Transverse colon (tissue), 3 donors: ENCODE measurements at regions not wholly inside any gene's neighbourhood (a gene's known extent, or its start where the extent isn't known, plus 50 kb on each side); places are given as distances from the start of the nearest gene placed in this dataset.

ENCODE experiments used
- CTCF ChIP-seq, 5 experiments: fragments of 200-600 bp in 3 of 5; fragments of 450-650 bp in 2 of 5; sonication (generic) in 3 of 5; IDR thresholded peaks; 1 replicate in 2 of 5; 2 replicates in 3 of 5; pipeline ENCODE4 v1.5.1; 2016 to 2017; ENCODE audit warnings: antibody characterized with exemption in 5 of 5, inconsistent platforms in 3 of 5, mild to moderate bottlenecking in 2 of 5, moderate library complexity in 1 of 5
- EP300 ChIP-seq: sonication (generic); formaldehyde crosslinking; IDR thresholded peaks from one replicate; pipeline ENCODE4 v1.6.1; 2017; ENCODE audit warnings: antibody characterized with exemption, low read depth

- TF ChIP-seq CTCF (IDR thresholded peaks at IDR 0.05) (no peak), EP300 (no peak)
Observed at GRCh38 chr10:128380946-128381345, 254.7 kb upstream of the MKI67 start.
